AG08395 (cell line): ENCODE measurements at regions not wholly inside any gene's neighbourhood (a gene's known extent, or its start where the extent isn't known, plus 50 kb on each side); places are given as distances from the start of the nearest gene placed in this dataset.
A peak's percentile ranks its signal among the peaks of the same experiment; 100 is the strongest.

ENCODE experiments used
- DNase-seq: peaks from one replicate; pipeline ENCODE4 v3.0.0; 2012; ENCODE audit warnings: mixed read lengths, low spot score

- peak; percentile 93 for DNase-seq
Observed at GRCh38 chr2:128473175-128474035, 154.7 kb upstream of the HS6ST1 start.

GRCh38 chr2:128474036-128474955, 155.6 kb upstream of the HS6ST1 start:
- DNase-seq: no peak

- DNase-seq: no peak
Observed at GRCh38 chr2:128474962-128475361, 156.3 kb upstream of the HS6ST1 start.

- DNase-seq: no peak
Observed at GRCh38 chr2:128475427-128476211, 157.0 kb upstream of the HS6ST1 start.

GRCh38 chr2:128477026-128477820, 158.6 kb upstream of the HS6ST1 start:
- no peak for DNase-seq

GRCh38 chr2:128477891-128478290, 159.2 kb upstream of the HS6ST1 start:
- DNase-seq: no peak

- DNase-seq: no peak
Observed at GRCh38 chr2:128485761-128486639, 167.3 kb upstream of the HS6ST1 start.

GRCh38 chr2:128486640-128487375, 168.1 kb upstream of the HS6ST1 start:
- DNase-seq: no peak

GRCh38 chr2:128487650-128488387, 169.2 kb upstream of the HS6ST1 start:
- DNase-seq: no peak

- DNase-seq: no peak
Observed at GRCh38 chr2:128488434-128488833, 169.8 kb upstream of the HS6ST1 start.

- no peak for DNase-seq
Observed at GRCh38 chr2:128489526-128490273, 171.0 kb upstream of the HS6ST1 start.

GRCh38 chr2:128490321-128490720, 171.7 kb upstream of the HS6ST1 start:
- DNase-seq: no peak

GRCh38 chr2:128490881-128491691, 172.4 kb upstream of the HS6ST1 start:
- DNase-seq: no peak

- no peak for DNase-seq
Observed at GRCh38 chr2:128491692-128492244, 173.1 kb upstream of the HS6ST1 start.

- no peak for DNase-seq
Observed at GRCh38 chr2:128492966-128493811, 174.5 kb upstream of the HS6ST1 start.

GRCh38 chr2:128493880-128494279, 175.2 kb upstream of the HS6ST1 start:
- DNase-seq: no peak
